ENCODE measurements at regions not wholly inside any gene's neighbourhood (a gene's known extent, or its start where the extent isn't known, plus 50 kb on each side); places are given as distances from the start of the nearest gene placed in this dataset.

DNA sequence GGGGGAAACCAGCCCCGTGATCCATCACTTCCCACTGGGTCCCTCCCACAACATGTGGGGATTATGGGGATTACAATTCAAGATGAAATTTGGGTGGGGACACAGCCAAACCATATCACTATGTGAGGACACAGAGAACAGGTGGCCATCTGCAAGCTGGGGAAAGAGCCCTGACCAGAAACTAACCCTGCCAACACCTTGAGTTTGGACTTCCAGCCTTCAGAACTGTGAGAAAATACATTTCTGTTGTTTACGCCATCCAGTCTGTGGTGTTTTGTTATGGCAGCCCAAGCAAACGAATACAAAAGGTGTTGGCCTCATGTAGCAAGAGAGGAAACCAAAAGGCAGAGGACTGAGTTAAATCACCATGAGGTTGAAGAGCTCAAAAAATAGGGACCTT, 169.9 kb upstream of the TENM3 start:
- Histone ChIP-seq H3K36me3 (ENCODE audit: insufficient read depth, low read length) (no peaks in the 10 kb centered on the region), H3K4me3 (ENCODE audit: low read depth, low read length) (no peak overlapping the region), H3K27me3 (ENCODE audit: insufficient read depth, low read length) (no peaks in the 10 kb centered on the region), H3K27ac (ENCODE audit: low read depth, low read length) (no peak overlapping the region), H3K4me1 (ENCODE audit: control insufficient read depth, insufficient read depth, low read length, unreplicated experiment) (peaks cover 4% of the 10 kb centered on the region), H2AFZ (ENCODE audit: low read length, unreplicated experiment) (no peak overlapping the region), H3K79me2 (ENCODE audit: control insufficient read depth, insufficient read depth, low read length, unreplicated experiment) (no peaks in the 10 kb centered on the region)

DNA sequence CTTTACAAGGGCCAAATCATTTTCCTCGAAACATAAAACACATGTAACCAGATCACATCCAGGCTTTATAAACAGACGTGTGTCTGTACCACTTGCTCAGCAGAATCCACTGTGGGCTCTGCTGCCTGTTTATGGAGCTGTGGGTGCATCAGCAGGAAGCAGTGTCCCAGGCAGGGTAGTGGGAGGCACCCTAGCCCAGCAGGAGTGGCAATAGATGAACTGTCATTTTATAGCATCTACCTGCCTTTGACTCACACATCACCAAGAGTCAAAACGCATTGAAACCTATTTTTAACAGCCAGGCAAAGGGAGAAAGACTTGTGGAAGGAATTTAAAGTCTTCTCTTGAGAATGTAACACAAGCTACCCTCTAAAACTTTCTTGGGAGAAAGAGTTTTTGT, 169.1 kb upstream of the TENM3 start:
- H3K4me3 ChIP-seq (ENCODE audit: low read depth, low read length): no peak overlapping the region
- H2AFZ ChIP-seq (ENCODE audit: low read length, unreplicated experiment): no peak overlapping the region
- H3K36me3 ChIP-seq (ENCODE audit: insufficient read depth, low read length): no peaks in the 10 kb centered on the region
- no peak overlapping the region for H3K27ac ChIP-seq (ENCODE audit: low read depth, low read length)
- H3K27me3 ChIP-seq (ENCODE audit: insufficient read depth, low read length): no peaks in the 10 kb centered on the region
- H3K4me1 ChIP-seq (ENCODE audit: control insufficient read depth, insufficient read depth, low read length, unreplicated experiment): peaks cover 4% of the 10 kb centered on the region
- H3K79me2 ChIP-seq (ENCODE audit: control insufficient read depth, insufficient read depth, low read length, unreplicated experiment): no peaks in the 10 kb centered on the region

DNA sequence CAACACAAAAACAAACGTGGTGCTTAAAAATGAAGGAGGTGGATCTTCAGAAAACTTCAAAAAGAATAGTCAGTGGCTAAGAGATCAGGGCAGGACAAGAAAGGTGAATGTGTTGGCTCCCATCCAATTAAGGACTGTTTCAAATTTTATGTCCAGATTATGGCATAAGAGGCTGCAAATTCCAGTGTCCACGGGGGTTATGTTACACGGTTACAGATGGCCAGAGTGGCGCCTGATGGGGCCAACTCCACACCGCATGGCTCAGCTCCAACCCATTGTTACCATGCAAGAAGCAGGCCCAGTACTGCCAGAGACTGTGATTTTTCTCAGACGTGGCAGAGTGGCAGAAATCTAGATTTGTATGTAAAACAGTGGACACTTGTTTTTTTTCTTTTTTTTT, 168.4 kb upstream of the TENM3 start:
- Histone ChIP-seq H3K4me1 (ENCODE audit: control insufficient read depth, insufficient read depth, low read length, unreplicated experiment) (peaks cover 4% of the 10 kb centered on the region), H3K4me3 (ENCODE audit: low read depth, low read length) (no peak overlapping the region), H2AFZ (ENCODE audit: low read length, unreplicated experiment) (no peak overlapping the region), H3K27me3 (ENCODE audit: insufficient read depth, low read length) (no peaks in the 10 kb centered on the region), H3K27ac (ENCODE audit: low read depth, low read length) (no peak overlapping the region), H3K79me2 (ENCODE audit: control insufficient read depth, insufficient read depth, low read length, unreplicated experiment) (no peaks in the 10 kb centered on the region), H3K36me3 (ENCODE audit: insufficient read depth, low read length) (no peaks in the 10 kb centered on the region)

DNA sequence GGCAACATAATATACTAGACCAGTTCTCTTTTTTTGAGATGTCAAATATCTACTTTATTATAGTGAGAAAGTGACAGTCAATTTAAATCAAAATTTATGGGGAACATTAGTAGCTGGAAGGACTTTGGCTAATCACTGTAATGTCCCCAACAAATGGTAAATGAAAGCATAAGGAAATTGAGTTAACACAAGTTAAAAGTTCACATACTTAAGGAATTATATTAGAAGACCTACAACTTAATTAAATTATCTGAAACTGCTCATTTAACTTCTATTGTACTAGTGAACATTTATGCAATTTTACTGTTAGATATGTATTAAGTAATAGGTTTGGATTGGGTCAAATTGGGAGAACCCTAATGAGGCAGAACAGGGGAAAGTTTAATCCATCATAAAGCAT, 160.3 kb upstream of the TENM3 start:
- Histone ChIP-seq H3K27ac (ENCODE audit: low read depth, low read length) (no peak overlapping the region), H3K4me1 (ENCODE audit: control insufficient read depth, insufficient read depth, low read length, unreplicated experiment) (no peaks in the 10 kb centered on the region), H3K27me3 (ENCODE audit: insufficient read depth, low read length) (no peaks in the 10 kb centered on the region), H2AFZ (ENCODE audit: low read length, unreplicated experiment) (no peak overlapping the region), H3K4me3 (ENCODE audit: low read depth, low read length) (no peak overlapping the region), H3K79me2 (ENCODE audit: control insufficient read depth, insufficient read depth, low read length, unreplicated experiment) (no peaks in the 10 kb centered on the region), H3K36me3 (ENCODE audit: insufficient read depth, low read length) (no peaks in the 10 kb centered on the region)

DNA sequence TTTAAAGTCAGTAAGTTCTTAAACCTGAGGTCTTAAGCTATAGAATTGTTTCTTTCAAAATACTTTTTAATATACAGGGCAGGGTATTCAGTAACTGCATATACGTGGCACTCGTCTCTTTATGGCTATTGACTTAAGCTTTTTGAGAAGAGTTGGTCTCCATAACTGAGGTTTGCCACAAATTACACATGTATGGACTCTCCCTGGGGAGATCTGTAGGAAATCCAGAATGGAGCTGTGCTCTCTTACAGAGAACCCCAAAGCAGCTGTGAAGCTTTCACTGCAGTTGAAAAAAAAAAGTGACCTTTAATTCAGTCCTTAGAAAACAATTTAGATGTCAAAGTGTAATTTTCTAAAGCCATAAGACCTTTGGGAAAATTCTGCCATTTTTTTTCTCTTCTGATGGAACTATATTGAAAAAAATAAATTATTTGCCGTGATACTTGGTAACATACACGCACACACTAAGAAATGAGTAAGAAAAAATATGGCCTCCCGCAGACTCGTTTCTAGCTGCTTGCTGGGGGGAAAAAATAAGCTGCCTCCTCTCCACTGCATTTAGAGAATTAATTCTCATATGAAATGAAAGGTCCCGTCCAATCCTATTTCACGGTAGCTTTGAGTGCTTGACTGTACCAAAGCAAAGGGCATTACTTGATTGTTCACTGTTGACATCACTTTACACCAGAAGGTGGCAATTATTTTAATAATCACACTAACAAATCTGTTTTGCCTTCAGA, 159.4 kb upstream of the TENM3 start:
- Histone ChIP-seq H2AFZ (ENCODE audit: low read length, unreplicated experiment) (no peak overlapping the region), H3K4me3 (ENCODE audit: low read depth, low read length) (no peak overlapping the region), H3K4me1 (ENCODE audit: control insufficient read depth, insufficient read depth, low read length, unreplicated experiment) (no peaks in the 10 kb centered on the region), H3K36me3 (ENCODE audit: insufficient read depth, low read length) (no peaks in the 10 kb centered on the region), H3K27me3 (ENCODE audit: insufficient read depth, low read length) (no peaks in the 10 kb centered on the region), H3K79me2 (ENCODE audit: control insufficient read depth, insufficient read depth, low read length, unreplicated experiment) (no peaks in the 10 kb centered on the region), H3K27ac (ENCODE audit: low read depth, low read length) (no peak overlapping the region)

DNA sequence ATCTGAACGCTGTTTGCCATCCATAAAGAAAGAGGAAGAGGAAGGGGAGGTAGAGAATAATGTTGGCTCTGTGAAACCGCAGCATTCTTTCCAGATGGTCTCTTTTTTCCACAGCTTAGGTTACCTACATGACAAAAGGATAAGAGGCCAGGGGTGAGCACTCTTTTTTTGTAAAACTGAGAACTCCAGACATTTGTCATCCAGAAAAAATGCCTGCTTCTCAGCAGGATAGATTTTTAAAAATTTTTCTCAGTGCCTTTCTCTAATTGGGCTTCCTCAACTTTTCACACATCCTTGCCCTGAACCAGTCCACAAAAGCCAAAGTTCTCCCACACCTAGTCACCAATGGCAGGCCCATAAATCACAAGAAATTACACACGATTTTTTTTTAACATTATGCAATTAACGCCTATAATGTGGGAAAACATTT, 158.1 kb upstream of the TENM3 start:
- H2AFZ ChIP-seq (ENCODE audit: low read length, unreplicated experiment): no peak overlapping the region
- no peaks in the 10 kb centered on the region for H3K36me3 ChIP-seq (ENCODE audit: insufficient read depth, low read length)
- H3K27me3 ChIP-seq (ENCODE audit: insufficient read depth, low read length): no peaks in the 10 kb centered on the region
- no peaks in the 10 kb centered on the region for H3K79me2 ChIP-seq (ENCODE audit: control insufficient read depth, insufficient read depth, low read length, unreplicated experiment)
- H3K27ac ChIP-seq (ENCODE audit: low read depth, low read length): no peak overlapping the region
- H3K4me1 ChIP-seq (ENCODE audit: control insufficient read depth, insufficient read depth, low read length, unreplicated experiment): no peaks in the 10 kb centered on the region
- no peak overlapping the region for H3K4me3 ChIP-seq (ENCODE audit: low read depth, low read length)

DNA sequence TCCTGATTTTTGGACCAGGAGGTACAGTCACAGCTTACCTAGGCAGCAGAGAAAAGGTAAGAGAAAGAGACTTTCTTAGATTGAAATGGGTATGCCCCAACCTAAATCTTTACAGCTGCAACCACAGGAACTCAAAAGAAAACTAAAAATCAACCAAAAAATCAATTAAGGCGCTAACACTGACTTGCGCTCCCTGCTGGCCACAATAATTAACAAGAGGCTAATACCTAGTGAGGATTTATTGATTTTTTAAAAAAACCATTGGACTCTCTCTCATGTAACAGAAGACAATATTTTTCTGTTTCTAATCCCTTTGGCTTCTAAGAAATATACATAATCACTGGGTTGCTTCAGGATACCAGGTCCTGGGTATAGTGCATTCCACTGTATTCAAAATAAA, 153.9 kb upstream of the TENM3 start:
- no peaks in the 10 kb centered on the region for H3K79me2 ChIP-seq (ENCODE audit: control insufficient read depth, insufficient read depth, low read length, unreplicated experiment)
- no peak overlapping the region for H2AFZ ChIP-seq (ENCODE audit: low read length, unreplicated experiment)
- H3K27me3 ChIP-seq (ENCODE audit: insufficient read depth, low read length): no peaks in the 10 kb centered on the region
- H3K4me1 ChIP-seq (ENCODE audit: control insufficient read depth, insufficient read depth, low read length, unreplicated experiment): peaks cover 5% of the 10 kb centered on the region
- no peak overlapping the region for H3K4me3 ChIP-seq (ENCODE audit: low read depth, low read length)
- H3K36me3 ChIP-seq (ENCODE audit: insufficient read depth, low read length): no peaks in the 10 kb centered on the region
- no peak overlapping the region for H3K27ac ChIP-seq (ENCODE audit: low read depth, low read length)

DNA sequence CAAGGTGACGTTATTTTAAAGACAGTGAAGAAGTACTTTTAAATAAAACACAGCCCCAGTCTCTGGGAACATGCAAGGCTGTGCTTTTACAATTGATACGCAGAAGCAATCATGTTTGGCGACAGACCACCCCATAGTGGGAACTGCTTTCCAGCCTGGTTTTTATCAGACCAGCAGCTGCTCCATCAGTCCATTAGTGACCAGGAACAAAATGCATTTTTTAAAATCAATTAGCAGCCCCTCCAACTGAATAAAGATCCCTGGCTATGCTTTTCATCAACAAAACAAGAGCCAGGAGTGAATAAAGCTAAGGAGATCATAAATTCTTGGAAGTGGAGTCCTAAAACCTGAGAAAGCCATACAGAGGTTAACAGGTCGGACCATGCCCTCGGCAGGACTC, 153.0 kb upstream of the TENM3 start:
- Histone ChIP-seq H3K36me3 (ENCODE audit: insufficient read depth, low read length) (no peaks in the 10 kb centered on the region), H3K27ac (ENCODE audit: low read depth, low read length) (no peak overlapping the region), H3K79me2 (ENCODE audit: control insufficient read depth, insufficient read depth, low read length, unreplicated experiment) (no peaks in the 10 kb centered on the region), H3K27me3 (ENCODE audit: insufficient read depth, low read length) (no peaks in the 10 kb centered on the region), H3K4me1 (ENCODE audit: control insufficient read depth, insufficient read depth, low read length, unreplicated experiment) (peaks cover 5% of the 10 kb centered on the region), H2AFZ (ENCODE audit: low read length, unreplicated experiment) (no peak overlapping the region), H3K4me3 (ENCODE audit: low read depth, low read length) (no peak overlapping the region)

DNA sequence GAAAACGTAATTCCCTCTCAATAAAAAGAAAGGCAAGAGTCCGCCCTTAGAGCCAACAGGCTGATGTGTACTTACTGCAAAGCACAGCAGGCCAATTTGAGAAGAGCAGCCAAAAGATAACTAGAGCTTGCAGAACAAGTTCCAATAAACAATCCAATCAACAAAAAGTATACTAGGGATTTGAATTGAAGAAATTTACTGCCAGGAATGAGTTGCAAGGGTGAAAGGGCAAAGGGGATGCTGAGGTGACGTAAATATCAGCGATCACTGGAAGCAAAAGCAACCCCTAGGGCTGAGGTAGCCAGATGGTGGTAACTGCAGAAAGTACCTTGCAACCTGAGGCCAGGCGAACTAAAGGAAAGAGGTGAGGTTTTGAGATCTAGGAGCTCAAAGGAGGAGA, 152.1 kb upstream of the TENM3 start:
- H3K4me1 ChIP-seq (ENCODE audit: control insufficient read depth, insufficient read depth, low read length, unreplicated experiment): peaks cover 5% of the 10 kb centered on the region
- no peak overlapping the region for H3K4me3 ChIP-seq (ENCODE audit: low read depth, low read length)
- no peak overlapping the region for H3K27ac ChIP-seq (ENCODE audit: low read depth, low read length)
- no peaks in the 10 kb centered on the region for H3K36me3 ChIP-seq (ENCODE audit: insufficient read depth, low read length)
- H3K27me3 ChIP-seq (ENCODE audit: insufficient read depth, low read length): no peaks in the 10 kb centered on the region
- H2AFZ ChIP-seq (ENCODE audit: low read length, unreplicated experiment): no peak overlapping the region
- H3K79me2 ChIP-seq (ENCODE audit: control insufficient read depth, insufficient read depth, low read length, unreplicated experiment): no peaks in the 10 kb centered on the region

DNA sequence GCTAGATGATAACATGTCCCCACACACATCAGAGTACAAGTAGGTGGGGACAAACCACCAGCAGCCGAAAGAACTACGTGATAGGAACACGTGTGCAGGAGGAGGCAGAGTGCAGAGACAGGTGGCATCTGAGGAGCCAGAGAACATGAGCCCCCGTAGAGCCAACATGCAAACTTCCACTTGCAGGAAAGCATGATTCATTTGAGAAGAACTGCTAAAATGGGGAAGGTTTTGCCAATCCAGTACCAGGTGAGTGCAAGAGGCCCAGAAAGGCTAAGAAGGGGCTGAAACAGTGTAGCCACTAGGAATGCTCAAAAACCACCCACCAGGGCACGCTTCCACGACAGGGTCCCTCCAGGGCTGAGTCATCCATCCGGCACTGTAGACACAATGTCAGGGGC, 149.8 kb upstream of the TENM3 start:
- Histone ChIP-seq H3K36me3 (ENCODE audit: insufficient read depth, low read length) (no peaks in the 10 kb centered on the region), H3K27ac (ENCODE audit: low read depth, low read length) (no peak overlapping the region), H3K4me1 (ENCODE audit: control insufficient read depth, insufficient read depth, low read length, unreplicated experiment) (peaks cover 5% of the 10 kb centered on the region), H3K79me2 (ENCODE audit: control insufficient read depth, insufficient read depth, low read length, unreplicated experiment) (no peaks in the 10 kb centered on the region), H3K4me3 (ENCODE audit: low read depth, low read length) (no peak overlapping the region), H2AFZ (ENCODE audit: low read length, unreplicated experiment) (no peak overlapping the region), H3K27me3 (ENCODE audit: insufficient read depth, low read length) (no peaks in the 10 kb centered on the region)

DNA sequence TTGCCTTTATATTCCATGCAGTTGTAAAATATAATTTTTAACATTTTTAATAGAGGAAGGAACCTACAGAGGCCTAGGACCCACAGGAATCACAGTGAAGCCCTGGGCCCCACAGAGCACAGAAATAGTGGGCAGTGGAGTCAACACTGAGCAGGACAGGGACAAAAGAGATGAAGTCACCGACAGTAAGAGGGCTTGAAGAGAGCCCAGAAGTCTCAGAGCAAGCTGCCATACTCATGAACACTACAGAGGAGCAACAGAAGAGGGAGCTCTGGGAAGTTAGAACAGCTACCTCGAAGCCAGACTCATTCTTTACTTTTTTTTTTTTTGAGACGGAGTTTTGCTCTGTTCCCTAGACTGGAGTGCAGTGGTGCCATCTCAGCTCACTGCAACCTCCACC, 149.3 kb upstream of the TENM3 start:
- Histone ChIP-seq H3K79me2 (ENCODE audit: control insufficient read depth, insufficient read depth, low read length, unreplicated experiment) (no peaks in the 10 kb centered on the region), H3K27me3 (ENCODE audit: insufficient read depth, low read length) (no peaks in the 10 kb centered on the region), H3K36me3 (ENCODE audit: insufficient read depth, low read length) (no peaks in the 10 kb centered on the region), H3K27ac (ENCODE audit: low read depth, low read length) (no peak overlapping the region), H3K4me3 (ENCODE audit: low read depth, low read length) (no peak overlapping the region), H3K4me1 (ENCODE audit: control insufficient read depth, insufficient read depth, low read length, unreplicated experiment) (peaks cover 5% of the 10 kb centered on the region), H2AFZ (ENCODE audit: low read length, unreplicated experiment) (no peak overlapping the region)
